Anterior cingulate cortex (tissue), 58 donors: ENCODE measurements at regions not wholly inside any gene's neighbourhood (a gene's known extent, or its start where the extent isn't known, plus 50 kb on each side); places are given as distances from the start of the nearest gene placed in this dataset.
"Not testable (repeated sequence)": the region's sequence is repeated elsewhere in the genome, so short reads cannot be mapped to it uniquely, and the experiment has no call there.

ENCODE experiments used
- DNase-seq, 58 donors: peaks; one replicate each; lab custom pipeline; 2025; lab: John Stamatoyannopoulos, UW

DNA sequence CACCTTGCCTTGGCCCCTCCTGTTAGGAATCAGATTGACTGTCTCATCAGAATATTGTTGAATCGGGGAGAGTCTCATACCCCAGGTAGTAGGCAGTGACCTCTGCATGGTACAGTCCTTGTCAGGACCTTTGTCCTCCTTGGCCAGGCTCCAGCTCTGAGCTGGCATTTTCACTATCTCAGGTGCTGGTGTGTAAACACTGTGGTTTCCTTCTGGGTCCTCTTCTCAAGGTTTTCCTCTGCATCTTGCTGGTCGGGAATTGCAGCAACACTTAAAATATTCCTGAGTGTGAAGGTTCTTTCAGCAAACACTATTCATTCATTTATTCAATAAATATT lies 69.7 kb upstream of the TAMM41 start:
- DNase-seq: not testable (repeated sequence)

DNA sequence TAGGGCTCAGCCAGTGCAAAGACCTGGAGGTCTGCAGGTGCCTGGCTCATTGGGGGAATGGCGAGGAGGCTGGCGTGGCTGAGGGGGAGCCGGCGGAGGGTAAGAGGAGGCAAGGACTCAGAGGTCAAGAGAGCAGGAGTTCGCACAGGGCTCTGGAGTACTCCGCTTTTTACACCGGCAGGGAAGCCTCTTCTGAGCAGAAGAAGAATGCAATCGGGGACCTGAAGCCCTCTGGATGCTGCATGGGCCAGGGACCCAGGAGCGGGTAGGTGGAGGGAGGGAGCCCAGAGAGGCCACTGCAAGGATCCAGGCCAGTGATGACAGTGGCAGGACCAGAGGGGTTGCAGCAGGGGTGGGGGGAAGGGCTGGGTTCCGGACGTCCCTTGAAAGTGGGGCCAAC lies 70.4 kb upstream of the TAMM41 start:
- DNase-seq: no peak

DNA sequence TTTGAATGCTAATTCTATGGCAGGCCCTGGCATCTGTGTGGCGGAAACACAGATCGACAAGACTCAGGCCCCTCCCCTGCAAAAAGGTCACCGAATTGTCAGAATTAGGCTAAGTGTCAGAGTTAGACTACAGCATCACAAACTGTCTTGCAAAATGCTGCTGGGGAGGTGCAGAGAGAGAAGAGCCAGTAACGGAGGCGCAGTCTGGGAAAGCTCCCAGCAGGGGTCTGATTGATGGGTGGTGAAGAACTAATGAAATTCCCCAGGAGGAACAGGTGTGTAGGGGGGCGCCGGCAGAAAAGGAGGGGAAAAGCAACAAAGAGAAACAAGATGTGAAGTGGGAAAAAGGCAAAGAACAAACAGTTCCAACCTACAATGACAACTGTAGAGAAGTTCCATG lies 72.7 kb upstream of the TAMM41 start:
- peak in 3 of 58 donors; percentile 7 to 32 (median 13) for DNase-seq

DNA sequence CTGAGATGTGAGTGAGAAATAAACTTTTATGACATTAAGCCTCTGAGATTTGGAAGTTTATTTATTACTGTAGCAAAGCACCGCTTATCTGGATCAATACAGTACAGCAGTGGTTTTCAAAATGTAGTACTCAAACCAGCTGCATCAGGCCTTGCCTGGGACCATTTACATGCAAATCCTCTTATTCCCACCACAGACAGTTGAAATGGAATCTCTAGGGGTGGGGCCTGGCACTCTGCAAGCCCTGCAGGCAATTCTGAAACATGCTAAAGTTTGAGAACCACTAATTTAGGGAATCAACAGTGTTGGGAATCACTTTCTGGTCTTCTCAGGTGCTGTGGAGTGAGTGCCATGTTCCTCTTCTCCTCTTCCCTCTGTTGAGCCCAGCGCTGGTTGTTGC lies 77.8 kb upstream of the TAMM41 start:
- DNase-seq: no peak

DNA sequence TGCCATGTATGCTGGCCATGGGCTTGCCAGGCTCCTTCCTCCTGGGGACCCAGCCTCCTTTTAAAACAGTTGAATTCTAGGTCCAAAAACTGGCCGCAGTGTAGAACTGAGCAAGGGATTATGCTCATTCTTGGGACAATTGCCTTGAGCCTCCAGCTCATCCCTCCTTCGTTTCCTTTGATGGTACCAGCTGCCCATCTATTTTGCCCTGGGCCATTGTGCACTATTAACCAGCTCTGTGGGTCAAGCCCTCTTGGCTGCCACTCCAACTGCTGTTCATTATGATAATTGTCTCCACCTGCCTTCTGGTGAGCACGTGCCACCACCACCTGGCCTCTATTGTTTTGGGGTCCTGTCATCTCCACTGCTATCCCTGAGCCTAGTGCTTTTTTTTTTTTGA lies 75.8 kb upstream of the SYN2 start:
- DNase-seq: no peak

DNA sequence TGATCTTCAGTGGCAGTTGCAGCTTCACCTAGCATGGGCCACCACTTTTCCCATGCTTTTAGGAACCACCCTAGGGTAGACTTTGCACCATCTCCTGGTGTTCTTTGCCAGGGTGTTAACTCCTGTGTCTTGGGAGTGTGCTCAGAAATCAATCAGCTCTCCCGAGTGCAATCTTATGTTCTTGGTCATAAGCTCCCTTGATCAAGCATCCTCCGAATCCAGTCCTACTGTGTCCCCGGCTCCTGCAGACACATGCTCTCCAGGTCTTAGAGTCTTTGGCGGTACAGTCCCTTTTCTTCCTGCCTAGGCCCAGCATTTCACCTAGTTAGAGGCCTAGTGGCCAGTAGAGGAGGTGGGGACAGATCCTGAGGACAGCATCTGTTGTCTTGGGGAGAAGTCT lies 74.7 kb upstream of the SYN2 start:
- DNase-seq: no peak

DNA sequence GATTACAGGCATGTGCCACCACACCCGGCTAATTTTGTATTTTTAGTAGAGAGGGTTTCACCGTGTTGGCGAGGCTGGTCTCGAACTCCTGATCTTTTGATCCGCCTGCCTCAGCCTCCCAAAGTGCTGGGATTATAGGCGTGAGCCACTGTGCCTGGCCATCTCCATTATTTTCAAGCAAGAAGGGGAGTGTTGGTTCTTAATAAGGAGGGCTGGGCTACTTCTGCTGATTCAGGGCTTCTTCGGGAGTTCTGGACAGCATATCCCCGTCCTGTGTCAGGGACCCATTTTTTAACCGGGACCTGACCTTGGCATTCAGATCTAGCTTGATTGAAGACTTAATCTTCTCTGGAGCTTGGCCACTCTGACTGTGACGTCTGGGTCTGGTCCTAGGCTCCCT lies 74.1 kb upstream of the SYN2 start:
- DNase-seq: no peak

DNA sequence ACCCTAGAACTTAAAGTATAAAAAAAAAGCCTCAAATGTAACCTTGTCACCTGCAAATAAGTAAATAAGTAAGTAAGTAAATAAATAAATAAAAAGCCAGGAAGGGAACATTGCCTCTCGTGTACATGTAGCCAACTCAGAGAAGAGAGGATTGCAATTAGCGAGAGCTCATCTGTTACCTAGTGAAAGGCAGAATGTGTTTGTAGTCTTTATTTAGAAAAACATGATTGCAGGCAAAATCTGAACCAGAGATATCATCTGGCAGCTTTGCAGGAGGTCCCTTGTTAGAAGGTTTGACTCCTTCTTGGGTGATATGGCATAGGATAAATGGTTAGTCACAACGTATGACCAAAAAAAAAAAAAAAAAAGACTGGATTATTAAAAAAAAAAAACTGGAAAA lies 71.6 kb upstream of the SYN2 start:
- DNase-seq: no peak

DNA sequence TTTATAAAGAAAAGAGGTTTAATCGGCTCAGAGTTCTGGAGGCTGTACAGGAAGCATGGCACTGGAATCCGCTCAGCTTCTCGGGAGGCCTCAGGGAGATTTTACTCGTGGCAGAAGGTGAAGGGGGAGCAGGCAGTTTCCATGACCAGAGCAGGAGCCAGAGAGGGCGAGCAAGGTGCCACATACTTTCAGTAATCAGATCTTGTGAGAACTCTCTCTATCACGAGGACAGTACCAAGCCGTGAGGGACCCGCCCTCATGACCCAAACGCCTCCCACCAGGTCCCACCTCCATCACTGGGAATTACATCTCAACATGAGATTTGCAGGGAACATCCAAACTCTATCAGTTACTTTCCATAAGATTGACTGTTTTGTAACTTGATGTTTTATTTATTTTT lies 70.7 kb upstream of the SYN2 start:
- no peak for DNase-seq

DNA sequence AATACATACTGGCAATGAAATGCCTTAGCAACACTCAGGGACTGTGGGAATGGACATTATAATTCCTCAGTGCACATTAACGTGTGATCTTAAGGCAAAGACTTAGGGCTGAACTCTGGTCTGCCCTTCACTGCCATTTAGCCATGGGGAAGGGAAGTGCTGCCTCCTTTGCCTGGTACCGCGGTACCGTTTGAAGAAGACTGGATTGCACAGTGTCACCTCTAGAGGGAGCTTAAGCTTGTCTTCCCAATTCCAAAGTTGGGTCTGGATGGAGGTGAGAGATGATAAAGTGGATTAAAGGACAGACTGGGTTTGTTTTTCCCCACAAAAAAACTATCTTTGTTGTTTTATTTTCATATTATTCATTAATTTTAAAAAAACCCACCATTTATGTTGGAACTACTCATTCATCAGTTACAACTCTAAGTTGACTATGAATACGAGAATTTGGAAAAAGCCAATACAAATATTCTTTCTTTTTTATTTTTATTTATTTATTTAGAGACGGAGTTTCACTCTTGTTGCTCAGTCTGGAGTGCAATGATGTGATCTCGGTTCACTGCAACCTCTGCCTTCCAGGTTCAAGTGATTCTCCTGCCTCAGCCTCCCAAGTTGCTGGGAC lies 60.0 kb upstream of the SYN2 start:
- peak in 8 of 58 donors; percentile 5 to 43 (median 14) for DNase-seq

DNA sequence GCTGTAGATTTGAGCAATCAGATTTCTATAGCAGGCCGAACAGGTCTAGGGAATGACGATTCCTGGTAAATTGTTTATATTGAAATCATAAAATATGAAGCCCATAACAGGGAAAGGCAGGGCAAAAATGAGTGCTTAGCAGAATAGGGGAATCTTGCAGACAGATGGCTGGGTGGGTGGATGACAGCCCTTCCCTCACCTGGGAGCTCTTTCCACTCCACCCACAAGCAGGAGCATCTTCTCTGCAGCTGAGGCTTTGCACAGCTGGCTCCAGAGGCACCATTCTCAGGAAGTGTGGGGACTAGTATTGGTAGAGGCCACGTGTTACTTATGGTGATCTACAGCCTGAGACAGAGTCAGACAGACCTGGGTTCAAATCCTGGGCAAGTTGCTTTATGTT lies 55.9 kb upstream of the SYN2 start:
- DNase-seq: no peak

DNA sequence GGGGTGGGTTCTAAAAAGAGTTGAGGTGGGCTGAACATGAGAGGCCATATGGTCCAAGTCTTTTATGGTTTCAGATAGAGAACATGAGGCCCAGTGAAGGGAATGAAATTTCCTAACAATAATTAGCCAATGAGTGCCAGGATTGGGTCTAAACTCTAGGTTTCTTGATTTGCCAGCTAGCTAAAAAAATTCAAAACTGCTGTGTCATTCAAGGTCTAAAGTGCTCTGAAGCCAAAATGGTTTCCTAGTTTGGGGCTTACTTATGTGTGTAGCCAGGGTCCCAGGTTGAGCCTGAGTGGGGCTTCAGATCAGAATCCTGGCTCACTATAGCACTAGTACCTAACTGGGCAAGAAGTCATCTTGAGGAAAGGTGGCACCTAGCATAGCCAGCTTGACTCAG lies 55.3 kb upstream of the SYN2 start:
- no peak for DNase-seq

DNA sequence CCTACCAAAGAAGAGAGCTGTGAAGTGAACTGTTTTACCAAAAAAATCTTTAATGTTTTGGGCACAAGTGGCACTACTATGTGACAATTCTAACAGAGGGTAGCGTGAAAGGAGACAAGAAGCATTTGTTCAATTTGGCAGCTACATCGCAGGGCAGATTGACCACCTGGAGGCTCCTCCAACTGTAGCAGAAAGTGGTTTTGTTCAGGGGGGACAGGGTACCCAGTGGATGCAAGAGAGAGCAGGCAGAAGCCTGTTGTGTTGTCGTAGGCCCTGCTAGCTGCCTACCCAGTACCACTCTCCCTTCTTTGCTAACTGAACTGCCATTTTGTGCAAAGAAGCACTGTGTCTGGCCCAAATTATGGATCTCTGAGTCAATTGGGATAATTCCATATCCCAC lies 54.8 kb upstream of the SYN2 start:
- DNase-seq: no peak

DNA sequence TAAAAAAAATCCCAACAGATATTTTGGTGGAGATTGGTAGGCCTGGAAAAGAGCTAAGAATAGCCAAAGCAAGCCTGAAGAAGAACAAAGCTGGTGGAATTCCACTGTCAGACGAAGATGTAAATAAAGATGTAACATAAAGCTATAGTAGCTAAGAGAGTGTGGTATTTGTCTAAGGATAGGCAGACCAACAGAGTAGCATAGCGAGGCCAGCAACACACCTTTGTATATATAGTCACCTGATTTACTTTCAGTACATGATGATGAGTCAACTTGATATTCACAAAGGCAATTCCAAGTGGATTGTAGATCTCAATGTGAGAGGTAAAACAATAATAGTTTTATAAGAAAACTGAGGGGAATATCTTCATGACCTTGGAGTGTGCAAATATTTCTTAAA lies 53.6 kb upstream of the SYN2 start:
- no peak for DNase-seq

DNA sequence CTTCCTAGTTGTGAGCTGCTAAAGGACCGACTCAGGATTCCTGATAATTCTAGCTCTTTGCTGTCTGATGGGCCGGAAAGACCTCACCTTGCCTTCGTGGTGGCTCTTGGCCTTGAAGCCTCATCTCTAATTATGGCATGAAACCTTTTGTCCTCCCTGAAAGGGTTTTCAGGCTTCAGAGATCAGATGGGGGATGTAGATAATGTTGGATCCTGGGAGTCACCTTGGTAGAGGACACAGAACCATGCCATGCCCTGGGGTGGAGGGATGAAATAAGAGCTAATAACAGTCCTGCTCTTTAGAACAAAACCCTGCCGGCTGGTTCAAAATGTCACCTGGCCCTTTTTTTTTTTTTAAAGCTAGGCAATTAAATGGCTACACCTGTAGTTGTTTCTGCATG lies 50.8 kb upstream of the SYN2 start:
- DNase-seq: no peak

DNA sequence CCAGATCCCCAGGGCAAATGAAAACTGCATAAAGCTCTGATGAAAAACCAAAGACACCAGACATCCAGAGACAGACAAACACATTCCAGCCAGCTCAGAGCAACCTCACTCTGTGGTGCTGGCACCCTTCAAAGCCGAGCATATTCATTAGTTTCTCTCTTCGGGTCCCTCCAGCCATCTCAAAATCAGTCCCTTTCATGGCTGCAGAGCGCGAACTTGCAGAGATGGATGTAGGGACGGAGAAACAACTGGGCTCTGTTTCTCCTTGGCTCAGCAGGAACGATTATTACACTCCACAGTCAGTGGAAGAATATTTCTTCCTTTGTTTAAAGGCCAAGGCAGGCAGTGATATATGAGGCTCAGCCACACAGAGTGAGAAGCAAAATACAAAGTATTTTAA lies 50.4 kb upstream of the SYN2 start:
- DNase-seq: peak in 2 of 58 donors; percentile 13 to 25

DNA sequence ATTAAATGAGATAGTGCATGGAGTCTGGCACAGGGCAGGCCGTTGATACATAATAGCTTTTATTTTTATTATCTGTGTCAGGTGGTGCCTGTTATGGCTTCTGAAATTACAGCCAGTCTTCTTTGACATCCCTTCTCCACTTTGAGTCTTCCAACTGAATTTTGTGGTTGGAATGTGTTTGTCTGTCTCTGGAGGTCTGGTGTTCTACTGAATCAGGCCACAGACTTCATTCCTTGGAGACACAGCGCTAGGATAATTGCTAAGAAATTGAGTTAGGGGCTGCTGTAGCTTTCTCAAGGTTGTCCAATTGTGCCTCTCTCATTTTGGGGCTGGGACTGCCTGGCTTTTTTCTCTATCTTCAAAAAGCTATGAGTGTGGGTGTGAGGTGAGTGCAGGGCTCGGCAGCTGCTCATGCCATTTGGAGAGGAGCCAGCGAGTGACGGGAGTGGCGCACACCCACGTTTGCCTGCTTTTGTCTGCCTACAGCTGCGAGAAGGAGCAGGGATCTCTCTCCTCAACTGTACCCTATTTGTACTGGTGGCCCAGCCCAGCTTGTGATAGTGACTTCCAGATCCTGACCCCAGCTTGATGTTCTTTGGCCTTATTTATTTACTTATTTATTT lies 49.8 kb upstream of the SYN2 start:
- DNase-seq: peak in 4 of 58 donors; percentile 2 to 15 (median 11)
